ENCODE measurements at regions not wholly inside any gene's neighbourhood (a gene's known extent, or its start where the extent isn't known, plus 50 kb on each side); places are given as distances from the start of the nearest gene placed in this dataset.
"Not testable (repeated sequence)": the region's sequence is repeated elsewhere in the genome, so short reads cannot be mapped to it uniquely, and the experiment has no call there.

GRCh38 chrX:40926739-40927427 lies 158.4 kb upstream of the USP9X start:
- TF ChIP-seq CTCF (conservative IDR thresholded peaks at IDR 0.05; ENCODE audit: low read length); EZH2phosphoT487 (IDR thresholded peaks at IDR 0.05; ENCODE audit: borderline replicate concordance, low read depth, low read length): not testable (repeated sequence)

Measured in OCI-LY7 (cell line).